SK-N-MC (cell line): ENCODE measurements at regions not wholly inside any gene's neighbourhood (a gene's known extent, or its start where the extent isn't known, plus 50 kb on each side); places are given as distances from the start of the nearest gene placed in this dataset.

Experiments used
- EZH2 ChIP-seq: fragments of 200-600 bp; sonication (generic); IDR thresholded peaks from one replicate; pipeline ENCODE4 v1.6.1; 2017; ENCODE audit warnings: antibody characterized with exemption
- POLR2AphosphoS5 ChIP-seq: IDR thresholded peaks from 2 replicates; pipeline ENCODE4 v1.6.1; 2012; ENCODE audit warnings: mild to moderate bottlenecking, low read depth, low read length, borderline replicate concordance

GRCh38 chr4:4641254-4641653 is 99.4 kb upstream of the STX18 start:
- no peak for TF ChIP-seq EZH2
- no peak for TF ChIP-seq POLR2AphosphoS5
